ENCODE measurements at regions not wholly inside any gene's neighbourhood (a gene's known extent, or its start where the extent isn't known, plus 50 kb on each side); places are given as distances from the start of the nearest gene placed in this dataset.

GRCh38 chr15:31834654-31835053 is 195.7 kb upstream of the CHRNA7 start:
- TF ChIP-seq POLR2AphosphoS5 (IDR thresholded peaks at IDR 0.05; ENCODE audit: low read depth, low read length) (no peak), REST (IDR thresholded peaks at IDR 0.05; ENCODE audit: insufficient read depth in 1 of 2, low read depth in 2 of 2, low read length in 2 of 2) (no peak)

All from PFSK-1 (cell line).